Keratinocyte (primary cell): ENCODE measurements at regions not wholly inside any gene's neighbourhood (a gene's known extent, or its start where the extent isn't known, plus 50 kb on each side); places are given as distances from the start of the nearest gene placed in this dataset.

ENCODE experiments used
- DNase-seq: peaks from one replicate; pipeline ENCODE4 v3.0.0-alpha.2; 2011; ENCODE audit warnings: low read depth, missing footprints, low spot score
- FAIRE-seq: peaks from 2 replicates; lab custom pipeline; 2011; peaks lifted over from hg19 to GRCh38; lab: Jason Lieb, UNC
- H2AFZ ChIP-seq: 2 replicates; pipeline ENCODE4 v1.6.0; 2012; ENCODE audit warnings: low read length, control low read depth, inconsistent platforms; ENCODE audit not compliant: control insufficient read depth
- H3K27ac ChIP-seq: 2 replicates; pipeline ENCODE4 v1.5.1; 2011; ENCODE audit warnings: low read length; ENCODE audit not compliant: control insufficient read depth, insufficient read depth
- H3K27me3 ChIP-seq: 3 replicates; pipeline ENCODE4 v1.6.0; 2011; ENCODE audit warnings: low read length; ENCODE audit not compliant: control insufficient read depth, insufficient read depth; ENCODE audit errors: extremely low read depth
- H3K36me3 ChIP-seq, 2 experiments: 2 replicates in 1 of 2; 3 replicates in 1 of 2; pipeline ENCODE4 v1.5.1; 2011; ENCODE audit warnings: low read length in 2 of 2, mild to moderate bottlenecking in 1 of 2; ENCODE audit not compliant: control insufficient read depth in 2 of 2, insufficient read depth in 2 of 2; ENCODE audit errors: extremely low read depth in 1 of 2
- H3K4me1 ChIP-seq: 3 replicates; pipeline ENCODE4 v1.5.1; 2011; ENCODE audit warnings: low read length; ENCODE audit not compliant: control insufficient read depth, insufficient read depth; ENCODE audit errors: extremely low read depth
- H3K4me2 ChIP-seq: 3 replicates; pipeline ENCODE4 v1.6.0; 2011; ENCODE audit warnings: low read depth, low read length; ENCODE audit not compliant: control insufficient read depth, insufficient read depth; ENCODE audit errors: extremely low read depth
- H3K4me3 ChIP-seq, 3 experiments: fragments of 200-600 bp in 1 of 3; sonication (generic) in 1 of 3; 2 replicates in 2 of 3; 3 replicates in 1 of 3; pipeline ENCODE4 v1.5.1; 2011 to 2016; ENCODE audit warnings: low read length in 3 of 3, mild to moderate bottlenecking in 3 of 3, control low read depth in 2 of 3, inconsistent platforms in 1 of 3, low read depth in 1 of 3, mixed read lengths in 1 of 3, mixed run types in 1 of 3, moderate library complexity in 1 of 3; ENCODE audit not compliant: control insufficient read depth in 2 of 3, insufficient read depth in 2 of 3; ENCODE audit errors: extremely low read depth in 1 of 3
- H3K79me2 ChIP-seq: 2 replicates; pipeline ENCODE4 v1.6.0; 2012; ENCODE audit warnings: low read length; ENCODE audit not compliant: control insufficient read depth, insufficient read depth
- H3K9ac ChIP-seq: 3 replicates; pipeline ENCODE4 v1.6.0; 2011; ENCODE audit warnings: low read length; ENCODE audit not compliant: control insufficient read depth, insufficient read depth; ENCODE audit errors: extremely low read depth
- H3K9me1 ChIP-seq: 3 replicates; pipeline ENCODE4 v1.6.0; 2011; ENCODE audit warnings: low read length; ENCODE audit not compliant: control insufficient read depth, insufficient read depth; ENCODE audit errors: extremely low read depth
- H3K9me3 ChIP-seq: 2 replicates; pipeline ENCODE4 v1.5.1; 2012; ENCODE audit warnings: low read depth, low read length; ENCODE audit not compliant: control insufficient read depth
- H4K20me1 ChIP-seq: 3 replicates; pipeline ENCODE4 v1.6.0; 2011; ENCODE audit warnings: low read length; ENCODE audit not compliant: control insufficient read depth, insufficient read depth; ENCODE audit errors: extremely low read depth
- CTCF ChIP-seq, 3 experiments: IDR thresholded peaks in 1 of 3; conservative IDR thresholded peaks in 1 of 3; optimal IDR thresholded peaks in 1 of 3; 2 replicates in 2 of 3; 3 replicates in 1 of 3; pipeline versions ENCODE3 to v1.5.1; 2011; ENCODE audit warnings: low read length in 3 of 3, mild to moderate bottlenecking in 3 of 3, moderate library complexity in 2 of 3, control low read depth in 1 of 3, inconsistent platforms in 1 of 3; ENCODE audit not compliant: insufficient read depth in 2 of 3; ENCODE audit errors: extremely low read depth in 1 of 3
- EZH2 ChIP-seq: IDR thresholded peaks from one replicate; pipeline ENCODE4 v1.6.1; 2012; ENCODE audit warnings: inconsistent platforms, mild to moderate bottlenecking, low read length, moderate library complexity
- dilution Hi-C: fragments of 300-500 bp; cut with MboI; formaldehyde crosslinking; loops from one replicate; pipeline ENCODE4 v1.7.0; 2020; ENCODE audit warnings: low sequenced_read_pairs; ENCODE audit not compliant: extremely low pct_ligation_motif_present

DNA sequence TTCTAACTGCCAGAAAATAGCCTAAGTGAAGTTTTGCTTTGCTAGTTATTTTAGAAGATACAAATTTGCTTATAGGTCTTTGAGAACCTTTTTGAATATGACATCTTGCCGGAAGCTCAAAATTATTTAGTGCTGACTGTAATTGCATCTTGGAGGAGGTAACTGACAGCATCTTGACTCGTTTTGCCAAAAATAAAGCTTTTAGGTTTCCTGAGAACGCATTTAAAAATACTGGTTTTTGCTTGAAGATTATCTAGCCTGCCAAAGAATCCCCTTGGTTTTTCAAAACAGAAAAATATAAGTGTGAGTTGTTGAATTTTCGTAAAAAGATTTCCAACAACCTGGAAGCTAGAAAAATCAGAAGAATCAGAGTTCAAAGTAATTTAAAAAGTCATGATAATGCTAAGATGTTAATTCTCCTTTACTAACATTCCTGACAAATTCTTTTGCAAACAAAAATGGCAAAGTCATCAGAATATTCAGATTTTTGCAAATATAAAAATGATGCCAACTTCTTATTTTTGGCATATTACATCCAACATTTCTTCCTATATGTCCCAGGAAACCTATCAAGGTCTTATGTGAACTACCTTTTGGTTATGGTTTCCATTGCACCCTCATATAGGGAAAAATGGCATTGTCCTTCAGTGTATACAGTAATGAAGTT lies 178.0 kb upstream of the SLC8A1 start:
- no peak overlapping the region for H3K9ac ChIP-seq
- no peak overlapping the region for H3K4me2 ChIP-seq
- H3K27me3 ChIP-seq, result no peaks in the 10 kb centered on the region
- no peak overlapping the region for H3K4me3 ChIP-seq
- DNase-seq (no peak), FAIRE-seq (no peak)
- dilution Hi-C loops, result no loop called here
- no peak overlapping the region for H2AFZ ChIP-seq
- no peaks in the 10 kb centered on the region for H3K79me2 ChIP-seq
- no peaks in the 10 kb centered on the region for H3K9me3 ChIP-seq
- H3K27ac ChIP-seq, result no peak overlapping the region
- H4K20me1 ChIP-seq, result no peaks in the 10 kb centered on the region
- TF ChIP-seq EZH2, result no peak
- no peak for TF ChIP-seq CTCF (optimal IDR thresholded peaks at IDR 0.05 in 1 of 3, IDR thresholded peaks at IDR 0.05 in 1 of 3, conservative IDR thresholded peaks at IDR 0.05 in 1 of 3; ENCODE audit: extremely low read depth in 1 of 3, insufficient read depth in 2 of 3, low read length in 3 of 3)
- peaks cover 8% of the 10 kb centered on the region for H3K4me1 ChIP-seq
- H3K36me3 ChIP-seq, result no peaks in the 10 kb centered on the region
- no peaks in the 10 kb centered on the region for H3K9me1 ChIP-seq

DNA sequence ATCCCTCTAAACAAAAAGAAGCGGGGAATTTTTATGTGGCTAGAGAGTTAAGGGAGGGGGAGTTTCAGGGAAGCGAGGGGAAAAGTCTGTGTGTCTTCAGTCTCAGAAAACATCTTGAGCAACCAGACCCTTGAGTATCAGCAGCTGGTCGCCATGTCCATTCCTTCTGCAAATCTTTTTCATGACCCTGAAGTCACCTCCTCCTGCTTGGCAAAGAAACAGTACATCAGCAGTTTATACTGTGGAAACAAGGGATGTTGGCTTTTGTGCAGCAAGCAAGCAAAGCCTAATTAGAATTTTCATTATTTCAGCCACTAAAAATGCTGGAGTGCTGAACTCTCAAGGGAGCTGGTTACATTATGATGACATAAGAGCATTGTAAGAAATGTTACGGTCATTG lies 187.4 kb upstream of the SLC8A1 start:
- no peak overlapping the region for H3K4me3 ChIP-seq
- no peaks in the 10 kb centered on the region for H3K9me3 ChIP-seq
- no peaks in the 10 kb centered on the region for H3K36me3 ChIP-seq
- no peak overlapping the region for H2AFZ ChIP-seq
- no peaks in the 10 kb centered on the region for H3K79me2 ChIP-seq
- H3K27ac ChIP-seq, result no peak overlapping the region
- no peak for DNase-seq
- TF ChIP-seq EZH2, result no peak
- TF ChIP-seq CTCF (optimal IDR thresholded peaks at IDR 0.05 in 1 of 3, IDR thresholded peaks at IDR 0.05 in 1 of 3, conservative IDR thresholded peaks at IDR 0.05 in 1 of 3; ENCODE audit: extremely low read depth in 1 of 3, insufficient read depth in 2 of 3, low read length in 3 of 3), result no peak
- no peak overlapping the region for H3K4me2 ChIP-seq
- no peaks in the 10 kb centered on the region for H3K4me1 ChIP-seq
- FAIRE-seq, result no peak
- no peaks in the 10 kb centered on the region for H3K9me1 ChIP-seq
- no peaks in the 10 kb centered on the region for H4K20me1 ChIP-seq
- H3K27me3 ChIP-seq, result no peaks in the 10 kb centered on the region
- no peak overlapping the region for H3K9ac ChIP-seq
- dilution Hi-C loops, result no loop called here
